ENCODE measurements at regions not wholly inside any gene's neighbourhood (a gene's known extent, or its start where the extent isn't known, plus 50 kb on each side); places are given as distances from the start of the nearest gene placed in this dataset.
"Not testable (repeated sequence)": the region's sequence is repeated elsewhere in the genome, so short reads cannot be mapped to it uniquely, and the experiment has no call there.

GRCh38 chr2:105671156-105671555, 73.6 kb upstream of the NCK2 start:
- no peak for TF ChIP-seq CTCF (IDR thresholded peaks at IDR 0.05; ENCODE audit: borderline replicate concordance, insufficient read depth, low read depth, low read length)
- H3K4me3 ChIP-seq (ENCODE audit: low read depth, low read length), result no peak overlapping the region

- no peak for TF ChIP-seq CTCF (IDR thresholded peaks at IDR 0.05; ENCODE audit: borderline replicate concordance, insufficient read depth, low read depth, low read length)
- H3K4me3 ChIP-seq (ENCODE audit: low read depth, low read length), result no peak overlapping the region
Measured at GRCh38 chr2:105669384-105669891, 75.3 kb upstream of the NCK2 start.

GRCh38 chr2:105665480-105665879, 79.2 kb upstream of the NCK2 start:
- no peak for TF ChIP-seq CTCF (IDR thresholded peaks at IDR 0.05; ENCODE audit: borderline replicate concordance, insufficient read depth, low read depth, low read length)
- H3K4me3 ChIP-seq (ENCODE audit: low read depth, low read length), result no peak overlapping the region

GRCh38 chr2:105660489-105660888, 84.2 kb upstream of the NCK2 start:
- no peak for TF ChIP-seq CTCF (IDR thresholded peaks at IDR 0.05; ENCODE audit: borderline replicate concordance, insufficient read depth, low read depth, low read length)
- no peak overlapping the region for H3K4me3 ChIP-seq (ENCODE audit: low read depth, low read length)

GRCh38 chr2:105655723-105656606, 88.7 kb upstream of the NCK2 start:
- not testable (repeated sequence) for H3K4me3 ChIP-seq (ENCODE audit: low read depth, low read length)

GRCh38 chr2:105655244-105655643, 89.5 kb upstream of the NCK2 start:
- no peak for TF ChIP-seq CTCF (IDR thresholded peaks at IDR 0.05; ENCODE audit: borderline replicate concordance, insufficient read depth, low read depth, low read length)
- no peak overlapping the region for H3K4me3 ChIP-seq (ENCODE audit: low read depth, low read length)

GRCh38 chr2:105654474-105655004, 90.2 kb upstream of the NCK2 start:
- TF ChIP-seq CTCF (IDR thresholded peaks at IDR 0.05; ENCODE audit: borderline replicate concordance, insufficient read depth, low read depth, low read length), result no peak

More at GRCh38 chr2:105654474-105655004, 90.2 kb upstream of the NCK2 start:
- H3K4me3 ChIP-seq (ENCODE audit: low read depth, low read length), result no peak overlapping the region
